ES-I3 (cell line): ENCODE measurements at regions not wholly inside any gene's neighbourhood (a gene's known extent, or its start where the extent isn't known, plus 50 kb on each side); places are given as distances from the start of the nearest gene placed in this dataset.

Experiments
- H3K36me3 ChIP-seq: 2 replicates; pipeline ENCODE4 v1.6.1; 2013; ENCODE audit warnings: mild to moderate bottlenecking, low read length, control low read depth, moderate library complexity; ENCODE audit not compliant: insufficient read depth
- H3K4me1 ChIP-seq: 2 replicates; pipeline ENCODE4 v1.6.1; 2013; ENCODE audit warnings: mild to moderate bottlenecking, control low read depth, low read length; ENCODE audit not compliant: insufficient read depth
- H3K9ac ChIP-seq: 2 replicates; pipeline ENCODE4 v1.6.1; 2013; ENCODE audit warnings: low read depth, mild to moderate bottlenecking, low read length, moderate library complexity
- H3K9me3 ChIP-seq: 2 replicates; pipeline ENCODE4 v1.6.1; 2013; ENCODE audit warnings: mild to moderate bottlenecking, low read length, moderate library complexity; ENCODE audit not compliant: control insufficient read depth, insufficient read depth

DNA sequence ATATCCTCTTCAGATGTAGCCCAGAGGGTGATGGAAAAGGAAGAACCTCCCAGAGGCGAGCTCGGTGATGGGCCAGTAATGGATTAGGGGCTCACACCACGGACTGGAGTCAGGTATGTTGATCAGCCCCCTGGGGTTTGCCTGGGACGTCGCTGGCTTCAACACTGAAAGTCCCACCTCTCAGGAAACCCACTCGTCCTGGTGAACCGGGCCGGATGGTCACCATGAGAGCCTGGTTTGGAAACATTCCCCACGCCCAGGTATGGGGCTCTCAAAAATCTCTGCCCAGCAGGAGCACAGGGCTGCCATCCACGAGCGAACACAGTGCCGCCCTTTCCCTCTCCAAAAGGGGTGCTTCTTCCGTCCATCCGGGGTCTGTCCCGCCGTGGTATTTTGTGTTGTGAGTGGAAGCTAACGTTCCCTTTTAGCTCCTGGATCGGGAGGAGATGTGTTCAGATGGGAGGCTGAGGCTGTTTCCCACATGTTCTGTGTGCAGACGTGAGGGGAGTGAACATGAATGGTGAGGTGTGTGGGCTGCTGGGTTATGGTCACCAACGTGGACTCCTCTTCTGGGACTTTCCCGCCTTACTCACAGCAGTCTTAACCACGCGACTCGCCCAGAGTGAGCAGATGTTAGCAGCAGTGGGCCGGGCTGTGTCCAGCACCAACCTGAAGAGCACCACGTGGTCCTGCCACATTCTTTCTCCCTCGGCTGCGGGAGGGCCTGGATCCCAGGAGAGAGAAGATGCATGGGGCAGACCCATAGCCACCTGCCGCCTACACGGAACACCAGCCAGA lies 139.2 kb downstream of the KIF26A start:
- H3K36me3 ChIP-seq, result no peaks in the 10 kb centered on the region
- H3K9me3 ChIP-seq, result no peaks in the 10 kb centered on the region
- no peak overlapping the region for H3K9ac ChIP-seq
- H3K4me1 ChIP-seq, result no peaks in the 10 kb centered on the region

DNA sequence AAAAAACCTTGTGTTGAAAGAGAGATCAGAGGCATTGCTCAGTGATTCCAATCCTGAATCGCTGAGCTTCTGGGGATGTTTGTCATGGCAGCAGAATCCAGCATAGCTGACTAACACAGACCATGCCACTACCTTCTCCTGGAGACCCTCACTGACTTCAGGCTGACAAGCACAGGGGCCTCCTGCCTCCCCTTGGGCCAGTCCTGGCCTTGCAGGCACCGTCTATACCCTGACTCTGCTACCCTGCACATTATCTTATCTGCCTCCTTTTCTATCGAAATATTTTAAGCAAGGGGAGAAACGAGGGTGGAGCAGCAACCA lies 139.8 kb downstream of the KIF26A start:
- Histone ChIP-seq H3K36me3 (no peaks in the 10 kb centered on the region), H3K4me1 (no peaks in the 10 kb centered on the region), H3K9me3 (no peaks in the 10 kb centered on the region), H3K9ac (no peak overlapping the region)

DNA sequence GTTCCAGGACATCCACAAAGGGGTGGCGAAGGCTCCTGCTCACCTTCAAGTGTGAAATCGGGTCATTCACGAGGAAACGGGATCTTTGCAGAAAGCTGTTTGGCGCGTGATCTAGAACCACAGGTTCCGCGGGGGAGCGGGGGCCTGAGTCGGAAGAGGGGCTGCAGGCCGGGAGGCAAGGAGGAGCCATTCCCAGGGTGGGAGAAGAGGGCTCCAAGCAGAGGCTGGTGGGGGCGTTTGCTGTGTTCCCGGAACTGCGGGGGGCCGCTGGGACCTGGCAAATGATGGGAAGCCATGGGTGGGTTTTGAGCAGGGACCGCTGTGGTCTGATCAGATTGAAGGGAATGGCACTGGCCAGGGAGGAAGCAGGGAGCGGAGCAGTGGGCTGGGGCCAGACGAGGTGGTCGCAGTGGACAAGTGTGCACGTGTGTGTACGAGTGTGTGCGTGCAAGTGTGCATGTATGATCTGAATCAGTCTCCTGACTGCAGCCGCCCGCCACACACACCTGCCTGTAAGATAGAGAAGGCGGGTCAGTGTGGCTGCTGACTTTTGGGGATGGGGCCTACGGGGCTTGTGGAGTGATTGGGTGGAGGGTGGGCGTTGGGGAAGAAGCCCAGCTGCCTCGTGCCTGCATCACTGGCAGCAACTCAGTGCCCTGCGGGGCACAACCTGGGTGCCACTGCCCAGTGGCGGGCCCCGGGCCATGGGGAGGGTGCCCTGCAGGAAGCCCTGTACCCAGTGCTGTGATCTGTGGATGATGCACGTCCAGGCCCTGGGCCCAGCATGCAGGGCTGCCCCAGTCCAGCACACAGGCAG lies 141.9 kb downstream of the KIF26A start:
- H3K9ac ChIP-seq, result no peak overlapping the region
- no peaks in the 10 kb centered on the region for H3K9me3 ChIP-seq
- H3K36me3 ChIP-seq, result no peaks in the 10 kb centered on the region
- no peaks in the 10 kb centered on the region for H3K4me1 ChIP-seq

DNA sequence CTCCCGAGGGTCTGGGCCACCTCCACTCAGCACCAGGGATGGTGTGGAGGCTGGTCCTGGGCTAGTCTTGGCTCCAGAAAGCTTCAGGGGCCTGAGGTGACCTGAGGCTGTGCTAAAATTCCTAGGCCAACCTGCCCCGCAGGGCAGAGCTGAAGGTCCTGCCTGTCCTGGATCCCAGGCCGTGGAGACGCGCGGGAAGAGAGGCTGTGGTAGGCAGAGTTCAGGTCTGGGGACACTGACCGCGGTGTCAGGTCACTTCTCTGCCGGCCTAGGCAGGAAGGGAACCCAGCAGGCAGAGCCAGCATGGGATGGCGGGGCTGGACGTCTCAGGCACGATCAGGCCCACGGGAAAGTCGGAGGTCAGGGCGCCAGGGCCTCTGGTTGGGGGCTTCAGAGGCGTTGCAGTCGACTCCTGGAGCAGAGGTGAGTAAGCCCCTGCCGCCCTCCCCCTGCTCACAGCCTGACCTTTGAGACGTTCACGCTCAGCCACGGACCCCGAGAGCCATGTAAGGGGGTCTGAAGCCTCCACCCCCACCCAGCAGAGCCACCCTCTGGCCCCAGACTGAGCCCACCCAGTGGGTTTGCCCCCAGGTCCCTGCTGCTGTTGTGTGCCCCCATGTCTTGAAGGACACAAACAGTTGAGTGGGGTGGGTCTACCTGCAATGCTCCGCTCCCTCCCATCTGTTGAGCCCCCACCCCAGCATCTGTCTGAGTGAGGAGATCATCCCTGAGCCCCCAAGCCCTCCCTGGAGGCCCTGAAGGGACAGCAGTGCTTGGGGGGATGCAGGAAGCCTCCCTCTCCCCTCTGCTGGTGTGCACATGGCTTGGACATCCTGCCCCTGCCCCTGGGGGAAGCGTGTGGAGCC lies 142.7 kb downstream of the KIF26A start:
- Histone ChIP-seq H3K4me1 (no peaks in the 10 kb centered on the region), H3K9me3 (no peaks in the 10 kb centered on the region), H3K9ac (no peak overlapping the region), H3K36me3 (no peaks in the 10 kb centered on the region)

DNA sequence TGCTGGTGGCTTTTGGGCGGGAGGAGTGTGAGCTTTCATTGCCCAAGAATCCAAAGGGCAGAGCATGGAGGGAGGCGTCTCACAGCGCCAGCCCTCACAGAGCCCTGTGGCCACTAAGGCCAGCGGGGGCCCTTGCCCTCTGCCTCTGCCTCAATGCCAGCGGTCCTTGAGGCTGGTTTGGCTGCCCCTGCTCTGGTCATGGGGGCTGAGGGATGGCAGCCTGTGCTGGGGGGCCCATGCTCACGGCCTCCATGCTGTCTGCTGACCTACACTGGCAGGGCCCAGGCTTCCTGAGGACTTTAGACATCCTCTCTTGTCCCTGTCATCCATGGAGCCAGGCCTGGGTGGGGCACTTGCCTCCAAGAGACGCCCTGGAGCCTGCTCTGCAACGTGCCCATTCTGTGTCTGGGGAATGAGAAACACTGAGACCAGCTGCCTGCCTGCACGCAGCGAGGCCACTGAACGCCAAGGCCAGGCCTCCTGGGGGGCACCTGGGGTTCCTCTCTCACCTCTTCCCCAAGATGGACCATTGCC lies 143.4 kb downstream of the KIF26A start:
- Histone ChIP-seq H3K4me1 (no peaks in the 10 kb centered on the region), H3K9me3 (no peaks in the 10 kb centered on the region), H3K9ac (no peak overlapping the region), H3K36me3 (no peaks in the 10 kb centered on the region)

DNA sequence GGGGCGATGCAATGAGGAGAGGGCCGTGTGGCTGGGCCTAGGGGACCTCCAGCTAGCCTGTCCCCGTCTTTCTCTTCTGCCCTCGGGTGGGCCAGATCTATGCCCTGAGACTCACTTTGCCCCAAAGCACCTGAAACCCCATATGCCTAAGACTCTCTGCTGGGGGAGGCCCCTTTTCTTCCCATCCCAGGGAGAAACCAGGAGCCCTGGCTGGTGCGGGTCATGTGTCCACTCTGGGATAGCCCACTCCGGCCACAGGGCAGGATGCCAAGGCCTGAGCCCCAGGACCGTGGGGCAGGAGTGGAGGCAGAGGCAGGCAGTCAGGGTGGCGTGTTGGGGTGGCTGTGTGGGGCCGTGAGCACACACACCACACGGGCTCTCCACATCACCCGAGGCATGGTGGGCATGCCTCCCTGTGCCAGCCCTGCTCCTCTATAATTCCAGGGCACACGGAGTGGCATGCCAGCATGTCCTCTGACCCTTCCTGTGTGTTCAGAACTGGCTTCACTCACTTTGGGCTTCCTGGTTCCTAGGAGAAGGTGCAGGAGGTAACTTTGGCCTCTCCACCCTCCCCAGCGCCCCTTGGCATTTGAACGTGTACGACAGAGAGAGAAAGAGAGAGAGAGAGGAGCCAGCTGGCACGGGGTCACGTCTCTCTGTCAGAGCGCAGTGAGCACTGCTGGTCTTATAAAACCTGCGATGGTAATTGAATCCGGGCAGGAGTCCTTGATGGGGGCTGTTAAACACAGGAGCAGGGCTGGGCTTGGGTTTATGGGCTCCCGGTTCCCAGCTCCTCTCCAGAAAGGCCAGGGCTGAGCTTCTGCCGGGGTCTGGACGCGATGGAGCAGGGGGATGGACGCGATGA lies 144.2 kb downstream of the KIF26A start:
- no peaks in the 10 kb centered on the region for H3K4me1 ChIP-seq
- H3K9ac ChIP-seq, result no peak overlapping the region
- no peaks in the 10 kb centered on the region for H3K36me3 ChIP-seq
- H3K9me3 ChIP-seq, result no peaks in the 10 kb centered on the region

DNA sequence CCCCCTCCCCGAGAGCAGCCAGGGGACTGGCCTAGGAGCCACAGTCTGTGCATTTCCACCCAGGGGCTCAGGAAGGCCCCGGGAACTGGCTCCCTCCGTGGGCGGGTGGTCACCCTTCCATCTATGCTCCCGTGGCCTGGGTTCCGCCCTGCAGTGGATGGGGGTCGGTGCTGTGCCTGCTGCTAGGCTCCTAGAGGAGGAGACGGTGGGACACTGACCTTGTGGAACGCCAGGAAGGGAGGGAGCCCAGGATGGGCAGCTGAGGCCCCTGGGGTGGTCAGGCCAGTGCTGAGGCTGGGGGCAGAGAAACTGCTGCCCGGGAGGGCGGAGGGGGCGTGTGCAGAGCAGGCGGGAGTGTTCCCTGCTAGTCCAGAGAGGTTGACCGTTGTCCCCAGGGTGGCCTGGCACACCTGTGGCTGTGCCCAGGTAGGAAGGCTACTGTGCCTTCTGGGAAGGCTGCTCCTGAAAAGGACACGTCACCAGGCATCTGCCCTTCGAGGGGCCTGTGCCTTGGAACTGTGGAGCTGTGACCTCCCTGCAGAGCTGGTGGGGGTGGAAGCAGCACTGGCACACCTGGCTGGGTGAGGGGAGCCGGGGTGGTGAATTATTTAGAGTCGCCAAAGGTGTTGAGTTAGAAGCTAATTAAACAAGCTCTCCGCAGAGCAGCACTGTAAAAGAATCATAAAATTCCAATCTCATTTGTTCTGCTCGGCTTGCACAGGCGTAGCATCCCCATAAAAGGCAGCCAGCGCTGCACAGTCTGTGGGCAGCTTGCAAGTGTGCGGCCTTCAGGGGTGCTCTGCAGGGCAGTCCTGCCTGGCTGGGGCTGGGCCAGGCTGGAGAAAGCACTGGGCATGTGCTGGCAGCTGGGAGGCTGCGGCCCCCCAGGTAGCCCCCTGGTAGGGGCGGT lies 145.1 kb downstream of the KIF26A start:
- Histone ChIP-seq H3K9me3 (no peaks in the 10 kb centered on the region), H3K4me1 (no peaks in the 10 kb centered on the region), H3K36me3 (no peaks in the 10 kb centered on the region), H3K9ac (no peak overlapping the region)

DNA sequence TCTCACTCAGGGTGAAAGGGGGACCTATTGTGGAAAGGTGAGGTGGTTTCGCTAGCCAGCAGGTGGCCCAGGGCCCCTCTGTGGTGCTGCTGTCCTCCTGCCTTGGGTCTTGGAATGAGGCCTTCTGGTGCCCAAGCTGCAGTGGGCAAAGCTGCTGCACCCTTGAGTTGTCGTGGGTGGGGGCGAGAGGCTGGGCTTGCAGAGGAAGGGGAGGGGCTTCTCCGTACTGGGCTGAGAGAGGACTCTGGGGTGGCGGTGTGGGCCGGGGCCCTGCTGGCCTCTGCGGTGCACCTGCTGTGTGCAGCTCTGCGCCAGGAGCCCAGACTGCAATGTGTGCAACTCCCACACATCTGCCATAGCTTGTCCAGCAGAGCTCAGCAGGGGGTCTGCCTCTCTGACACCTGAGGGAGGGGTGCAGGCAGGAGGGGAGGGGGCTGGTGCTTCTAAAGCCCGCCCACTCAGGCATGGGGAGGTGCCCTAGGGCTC lies 145.8 kb downstream of the KIF26A start:
- Histone ChIP-seq H3K9ac (no peak overlapping the region), H3K36me3 (no peaks in the 10 kb centered on the region), H3K9me3 (no peaks in the 10 kb centered on the region), H3K4me1 (no peaks in the 10 kb centered on the region)

DNA sequence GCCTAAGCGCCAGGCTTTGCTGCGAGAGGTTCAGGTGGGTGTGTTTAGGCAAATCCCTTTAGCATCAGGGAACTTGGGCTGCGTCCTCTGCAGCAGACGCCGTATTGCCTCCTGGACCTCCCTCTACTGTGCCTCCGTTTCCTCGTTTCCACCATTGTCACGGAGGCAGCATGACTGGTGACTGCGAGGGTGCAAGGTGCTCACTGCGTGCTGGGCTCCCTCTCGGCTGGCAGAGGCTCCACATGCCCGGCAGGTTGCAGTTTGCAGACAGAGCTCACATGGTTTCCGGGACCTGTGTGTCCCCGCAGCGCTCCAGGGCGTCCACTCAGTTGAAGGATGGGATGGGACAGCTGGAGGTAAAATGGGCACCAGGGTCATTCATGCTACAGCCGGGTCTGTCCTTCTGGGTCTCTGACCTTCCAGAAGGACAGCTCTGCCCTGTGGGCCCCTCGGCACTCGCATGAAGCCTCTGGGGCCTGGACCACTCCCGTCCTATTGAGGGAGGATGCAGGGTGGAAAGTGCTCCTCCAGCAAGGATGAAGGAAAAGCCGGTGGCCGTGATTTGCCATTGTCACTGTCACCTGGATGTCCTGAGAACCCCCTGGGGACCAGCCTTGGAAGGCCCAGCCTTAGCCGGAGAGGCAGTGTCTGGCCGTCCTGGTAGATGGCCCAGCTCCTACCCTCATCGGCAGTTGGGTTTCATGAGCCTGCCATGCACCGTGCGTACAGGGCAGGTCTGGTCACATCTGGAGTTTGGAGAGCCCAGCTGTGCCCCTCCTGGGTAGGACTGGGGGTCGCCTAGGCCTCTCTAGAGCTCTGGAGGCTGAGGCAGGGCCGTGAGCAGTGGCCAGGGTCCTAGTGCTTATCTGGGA lies 146.5 kb downstream of the KIF26A start:
- H3K9me3 ChIP-seq, result no peaks in the 10 kb centered on the region
- no peak overlapping the region for H3K9ac ChIP-seq
- 0 out of 2 replicates have a peak, but pooled peaks cover 3% of the 10 kb centered on the region for H3K4me1 ChIP-seq
- no peaks in the 10 kb centered on the region for H3K36me3 ChIP-seq

DNA sequence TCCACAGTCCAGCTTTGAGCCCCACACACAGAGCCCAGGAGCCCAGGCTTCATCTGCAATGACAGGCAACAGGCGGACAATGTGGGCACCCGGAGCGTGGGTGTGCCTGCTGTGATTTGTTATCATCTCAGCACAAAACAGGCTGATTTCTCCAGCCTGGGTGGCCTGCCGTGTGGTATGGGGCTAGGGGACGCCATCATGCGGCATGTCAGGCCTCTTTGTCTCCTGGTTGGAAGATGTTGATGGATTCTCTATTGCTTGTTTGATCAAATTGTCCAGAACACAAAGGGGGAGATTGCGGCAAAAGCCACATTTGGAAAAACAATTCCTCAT lies 147.1 kb downstream of the KIF26A start:
- peaks cover 9% of the 10 kb centered on the region for H3K4me1 ChIP-seq
- H3K9me3 ChIP-seq, result no peaks in the 10 kb centered on the region
- no peak overlapping the region for H3K9ac ChIP-seq
- H3K36me3 ChIP-seq, result no peaks in the 10 kb centered on the region

DNA sequence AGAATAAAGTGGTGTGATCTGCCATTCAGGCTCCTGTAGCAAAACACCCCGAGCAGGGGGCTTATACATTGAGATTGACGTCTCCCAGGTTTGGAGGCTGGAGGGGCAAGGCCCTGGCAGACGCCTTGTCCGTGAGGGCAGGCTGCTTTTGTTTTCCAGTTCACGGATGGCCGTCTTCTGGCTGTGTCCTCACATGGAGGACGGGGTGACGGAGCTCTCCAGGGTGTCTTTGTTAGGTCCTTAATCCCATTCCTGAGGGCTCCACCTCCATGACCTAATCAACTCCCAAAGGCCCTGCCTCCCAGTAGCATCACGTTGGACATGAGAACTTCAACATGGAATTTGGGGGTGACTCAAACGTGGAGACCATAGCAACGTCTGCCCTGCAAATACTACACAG lies 147.7 kb downstream of the KIF26A start:
- H3K9me3 ChIP-seq, result no peaks in the 10 kb centered on the region
- peaks cover 15% of the 10 kb centered on the region for H3K4me1 ChIP-seq
- H3K36me3 ChIP-seq, result no peaks in the 10 kb centered on the region
- H3K9ac ChIP-seq, result no peak overlapping the region

DNA sequence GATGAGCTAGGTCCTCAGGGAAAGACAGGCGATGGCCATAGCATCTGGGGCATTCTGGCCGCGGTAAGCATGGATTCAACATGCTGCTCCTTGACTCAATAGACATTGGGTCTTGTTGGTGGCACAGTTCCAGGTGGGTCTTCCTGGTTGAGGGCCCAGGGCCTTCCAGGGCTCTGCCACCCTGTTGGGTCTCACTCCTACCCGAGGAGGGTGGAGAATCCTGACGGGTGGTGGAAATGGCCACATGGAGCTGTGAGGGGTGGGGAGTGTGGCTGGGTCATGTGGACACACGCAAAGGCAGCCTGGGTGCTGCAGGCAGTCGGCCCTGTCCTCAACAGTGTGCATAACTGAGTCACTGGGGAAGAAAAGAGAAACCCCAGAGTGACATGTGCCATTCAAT lies 148.1 kb downstream of the KIF26A start:
- Histone ChIP-seq H3K36me3 (no peaks in the 10 kb centered on the region), H3K9ac (no peak overlapping the region), H3K4me1 (peaks cover 16% of the 10 kb centered on the region), H3K9me3 (no peaks in the 10 kb centered on the region)
